Effector memory CD8-positive, alpha-beta T cell (primary cell): ENCODE measurements at regions not wholly inside any gene's neighbourhood (a gene's known extent, or its start where the extent isn't known, plus 50 kb on each side); places are given as distances from the start of the nearest gene placed in this dataset.

Experiments
- ATAC-seq: fragments of 150-1000 bp; cut with Tn5 transposase; replicated peaks from 2 replicates; pipeline ENCODE4 v1.10.0; 2021; ENCODE audit warnings: mild to moderate bottlenecking, moderate library complexity
- DNase-seq, 3 experiments: peaks; one replicate each; pipeline ENCODE4 v3.0.0; 2021
- H3K27ac Mint-ChIP-seq, 2 donors: one replicate each; pipeline ENCODE4 v1.8.0; 2022; ENCODE audit warnings: mild to moderate bottlenecking in 2 of 2, mixed read lengths in 2 of 2, moderate library complexity in 2 of 2
- H3K27me3 Mint-ChIP-seq, 2 donors: one replicate each; pipeline ENCODE4 v1.8.0; 2022; ENCODE audit warnings: mixed read lengths in 2 of 2
- H3K36me3 Mint-ChIP-seq: one replicate; pipeline ENCODE4 v1.8.0; 2022; ENCODE audit warnings: mild to moderate bottlenecking, moderate library complexity, mixed read lengths; ENCODE audit not compliant: insufficient read depth
- H3K4me1 Mint-ChIP-seq, 2 donors: one replicate each; pipeline ENCODE4 v1.8.0; 2022; ENCODE audit warnings: low read depth in 2 of 2, mixed read lengths in 2 of 2
- H3K4me3 Mint-ChIP-seq, 2 donors: one replicate each; pipeline ENCODE4 v1.8.0; 2022; ENCODE audit warnings: mild to moderate bottlenecking in 2 of 2, mixed read lengths in 2 of 2, moderate library complexity in 2 of 2
- H3K9me3 Mint-ChIP-seq, 2 donors: one replicate each; pipeline ENCODE4 v1.8.0; 2022; ENCODE audit warnings: mixed read lengths in 2 of 2

GRCh38 chr2:128389388-128390086 is 70.9 kb upstream of the HS6ST1 start:
- no peaks in the 10 kb centered on the region for H3K36me3 Mint-ChIP-seq
- ATAC-seq, result no peak
- H3K4me1 Mint-ChIP-seq, result no peaks in the 10 kb centered on the region
- no peaks in the 10 kb centered on the region for H3K9me3 Mint-ChIP-seq
- H3K4me3 Mint-ChIP-seq, result no peak overlapping the region
- H3K27me3 Mint-ChIP-seq, result peaks cover 53 to 71% of the 10 kb centered on the region in 2 donors
- no peak overlapping the region for H3K27ac Mint-ChIP-seq
- DNase-seq, result no peak

- no peak overlapping the region for H3K27ac Mint-ChIP-seq
- H3K4me3 Mint-ChIP-seq, result no peak overlapping the region
- no peak for DNase-seq
- no peaks in the 10 kb centered on the region for H3K9me3 Mint-ChIP-seq
- H3K36me3 Mint-ChIP-seq, result no peaks in the 10 kb centered on the region
- no peaks in the 10 kb centered on the region for H3K4me1 Mint-ChIP-seq
- H3K27me3 Mint-ChIP-seq, result peaks cover 45 to 63% of the 10 kb centered on the region in 2 donors
- ATAC-seq, result no peak
These were observed 71.8 kb upstream of the HS6ST1 start for GRCh38 chr2:128390256-128390990.

GRCh38 chr2:128390991-128391630 is 72.4 kb upstream of the HS6ST1 start:
- H3K36me3 Mint-ChIP-seq, result no peaks in the 10 kb centered on the region
- no peaks in the 10 kb centered on the region for H3K4me1 Mint-ChIP-seq
- no peak for ATAC-seq
- no peak for DNase-seq
- H3K27ac Mint-ChIP-seq, result no peak overlapping the region
- H3K27me3 Mint-ChIP-seq, result peaks cover 38 to 56% of the 10 kb centered on the region in 2 donors
- H3K9me3 Mint-ChIP-seq, result no peaks in the 10 kb centered on the region
- no peak overlapping the region for H3K4me3 Mint-ChIP-seq

- DNase-seq (no peak), ATAC-seq (no peak)
- Mint-ChIP-seq H3K9me3 (no peaks in the 10 kb centered on the region), H3K27me3 (peaks cover 32 to 51% of the 10 kb centered on the region in 2 donors), H3K36me3 (no peaks in the 10 kb centered on the region), H3K4me1 (no peaks in the 10 kb centered on the region), H3K4me3 (no peak overlapping the region), H3K27ac (no peak overlapping the region)
These were observed 73.0 kb upstream of the HS6ST1 start for GRCh38 chr2:128391679-128392078.

- Mint-ChIP-seq H3K4me1 (no peaks in the 10 kb centered on the region), H3K9me3 (no peaks in the 10 kb centered on the region), H3K27ac (no peak overlapping the region), H3K4me3 (no peak overlapping the region), H3K36me3 (no peaks in the 10 kb centered on the region), H3K27me3 (peaks cover 32 to 45% of the 10 kb centered on the region in 2 donors)
- ATAC-seq (no peak), DNase-seq (no peak)
These were observed 73.5 kb upstream of the HS6ST1 start for GRCh38 chr2:128392207-128392606.

GRCh38 chr2:128394007-128394730 is 75.5 kb upstream of the HS6ST1 start:
- Mint-ChIP-seq H3K4me3 (no peak overlapping the region), H3K4me1 (no peaks in the 10 kb centered on the region), H3K27me3 (peaks cover 37 to 48% of the 10 kb centered on the region in 2 donors), H3K27ac (no peak overlapping the region), H3K9me3 (no peaks in the 10 kb centered on the region), H3K36me3 (no peaks in the 10 kb centered on the region)
- DNase-seq (no peak), ATAC-seq (no peak)

GRCh38 chr2:128395196-128395595 is 76.5 kb upstream of the HS6ST1 start:
- no peak for ATAC-seq
- Mint-ChIP-seq H3K4me1 (no peaks in the 10 kb centered on the region), H3K27me3 (peaks cover 46 to 51% of the 10 kb centered on the region in 2 donors), H3K4me3 (no peak overlapping the region), H3K9me3 (no peaks in the 10 kb centered on the region), H3K27ac (no peak overlapping the region), H3K36me3 (peaks cover 5% of the 10 kb centered on the region)
- no peak for DNase-seq

GRCh38 chr2:128395640-128396499 is 77.2 kb upstream of the HS6ST1 start:
- no peaks in the 10 kb centered on the region for H3K9me3 Mint-ChIP-seq
- no peaks in the 10 kb centered on the region for H3K4me1 Mint-ChIP-seq
- H3K27ac Mint-ChIP-seq, result no peak overlapping the region
- H3K27me3 Mint-ChIP-seq, result peaks cover 49 to 57% of the 10 kb centered on the region in 2 donors
- ATAC-seq, result no peak
- no peak overlapping the region for H3K4me3 Mint-ChIP-seq
- DNase-seq, result no peak
- peaks cover 5% of the 10 kb centered on the region for H3K36me3 Mint-ChIP-seq

- no peaks in the 10 kb centered on the region for H3K4me1 Mint-ChIP-seq
- H3K27ac Mint-ChIP-seq, result no peak overlapping the region
- H3K9me3 Mint-ChIP-seq, result no peaks in the 10 kb centered on the region
- H3K27me3 Mint-ChIP-seq, result peaks cover 46 to 64% of the 10 kb centered on the region in 2 donors
- DNase-seq (no peak), ATAC-seq (no peak)
- H3K4me3 Mint-ChIP-seq, result no peak overlapping the region
- peaks cover 5% of the 10 kb centered on the region for H3K36me3 Mint-ChIP-seq
These were observed 77.8 kb upstream of the HS6ST1 start for GRCh38 chr2:128396500-128396891.

- DNase-seq (no peak), ATAC-seq (no peak)
- Mint-ChIP-seq H3K4me1 (no peaks in the 10 kb centered on the region), H3K27me3 (peaks cover 45 to 68% of the 10 kb centered on the region in 2 donors), H3K27ac (no peak overlapping the region), H3K4me3 (no peak overlapping the region), H3K9me3 (no peaks in the 10 kb centered on the region), H3K36me3 (peaks cover 5% of the 10 kb centered on the region)
These were observed 78.3 kb upstream of the HS6ST1 start for GRCh38 chr2:128396946-128397345.

- H3K27ac Mint-ChIP-seq, result no peak overlapping the region
- no peak for ATAC-seq
- no peak overlapping the region for H3K4me3 Mint-ChIP-seq
- H3K9me3 Mint-ChIP-seq, result no peaks in the 10 kb centered on the region
- no peaks in the 10 kb centered on the region for H3K4me1 Mint-ChIP-seq
- no peak for DNase-seq
- H3K36me3 Mint-ChIP-seq, result peaks cover 5% of the 10 kb centered on the region
- peaks cover 52 to 72% of the 10 kb centered on the region in 2 donors for H3K27me3 Mint-ChIP-seq
These were observed 80.6 kb upstream of the HS6ST1 start for GRCh38 chr2:128399256-128399655.

GRCh38 chr2:128399690-128400291 is 81.1 kb upstream of the HS6ST1 start:
- no peak for ATAC-seq
- Mint-ChIP-seq H3K4me3 (no peak overlapping the region), H3K36me3 (peaks cover 5% of the 10 kb centered on the region), H3K27me3 (peaks cover 55 to 74% of the 10 kb centered on the region in 2 donors), H3K4me1 (no peaks in the 10 kb centered on the region), H3K9me3 (no peaks in the 10 kb centered on the region), H3K27ac (no peak overlapping the region)
- no peak for DNase-seq
